ENCODE measurements at regions not wholly inside any gene's neighbourhood (a gene's known extent, or its start where the extent isn't known, plus 50 kb on each side); places are given as distances from the start of the nearest gene placed in this dataset.
"Not testable (repeated sequence)": the region's sequence is repeated elsewhere in the genome, so short reads cannot be mapped to it uniquely, and the experiment has no call there.

GRCh38 chr16:55017321-55017720 lies 86.7 kb downstream of the IRX5 start:
- no peak for DNase-seq

GRCh38 chr16:55018881-55019280 lies 88.2 kb downstream of the IRX5 start:
- no peak for DNase-seq

GRCh38 chr16:55019419-55020131 lies 88.9 kb downstream of the IRX5 start:
- no peak for DNase-seq

GRCh38 chr16:55021595-55022475 lies 91.2 kb downstream of the IRX5 start:
- no peak for DNase-seq

GRCh38 chr16:55027260-55027659 lies 96.6 kb downstream of the IRX5 start:
- not testable (repeated sequence) for DNase-seq

- DNase-seq, result no peak
Measured at GRCh38 chr16:55029509-55029908, 98.8 kb downstream of the IRX5 start.

GRCh38 chr16:55030944-55031343 lies 100.3 kb downstream of the IRX5 start:
- DNase-seq, result no peak

GRCh38 chr16:55031481-55031880 lies 100.8 kb downstream of the IRX5 start:
- no peak for DNase-seq

- DNase-seq, result no peak
Measured at GRCh38 chr16:55033225-55034156, 102.8 kb downstream of the IRX5 start.

GRCh38 chr16:55035029-55035428 lies 104.4 kb downstream of the IRX5 start:
- DNase-seq, result no peak

- DNase-seq, result no peak
Measured at GRCh38 chr16:55035956-55036355, 105.3 kb downstream of the IRX5 start.

- DNase-seq, result no peak
Measured at GRCh38 chr16:55036371-55036821, 105.7 kb downstream of the IRX5 start.

- no peak for DNase-seq
Measured at GRCh38 chr16:55037046-55037445, 106.4 kb downstream of the IRX5 start.

- DNase-seq, result no peak
Measured at GRCh38 chr16:55037966-55038365, 107.3 kb downstream of the IRX5 start.

- DNase-seq, result no peak
Measured at GRCh38 chr16:55039042-55039441, 108.4 kb downstream of the IRX5 start.

- DNase-seq, result no peak
Measured at GRCh38 chr16:55039511-55039910, 108.8 kb downstream of the IRX5 start.

GRCh38 chr16:55039931-55040330 lies 109.3 kb downstream of the IRX5 start:
- no peak for DNase-seq

GRCh38 chr16:55040366-55041086 lies 109.9 kb downstream of the IRX5 start:
- DNase-seq, result no peak

- DNase-seq, result no peak
Measured at GRCh38 chr16:55041540-55042234, 111.0 kb downstream of the IRX5 start.

- DNase-seq, result no peak
Measured at GRCh38 chr16:55042556-55043432, 112.1 kb downstream of the IRX5 start.

- DNase-seq, result no peak
Measured at GRCh38 chr16:55043499-55043898, 112.8 kb downstream of the IRX5 start.

Measured in NCI-H524 treated with DMSO at 0.1 percent for 48 hours (cell line).